GM23338 (cell line): ENCODE measurements at regions not wholly inside any gene's neighbourhood (a gene's known extent, or its start where the extent isn't known, plus 50 kb on each side); places are given as distances from the start of the nearest gene placed in this dataset.

Experiments used
- CREB1 ChIP-seq: fragments of 250-450 bp; sonication (Bioruptor Pico); IDR thresholded peaks from 2 replicates; pipeline ENCODE4 v1.5.0; 2020; ENCODE audit warnings: low read depth, mild to moderate bottlenecking, moderate library complexity
- CTCF ChIP-seq, 2 experiments: fragments of 200-600 bp in 1 of 2; sonication (generic) in 1 of 2; conservative IDR thresholded peaks; 2 replicates each; pipeline versions ENCODE4 v1.5.1 to v1.6.1; 2016 to 2017; ENCODE audit warnings: antibody characterized with exemption in 2 of 2, low read depth in 2 of 2, mild to moderate bottlenecking in 2 of 2, moderate library complexity in 1 of 2
- ETS1 ChIP-seq: IDR thresholded peaks from 2 replicates; pipeline ENCODE4 v1.6.1; 2016; ENCODE audit warnings: antibody characterized with exemption
- EZH2 ChIP-seq: fragments of 200-600 bp; sonication (generic); IDR thresholded peaks from one replicate; pipeline ENCODE4 v1.8.0; 2017; ENCODE audit warnings: antibody characterized with exemption, mild to moderate bottlenecking, low read depth; ENCODE audit not compliant: unreplicated experiment
- EZH2phosphoT487 ChIP-seq: fragments of 200-600 bp; sonication (generic); IDR thresholded peaks from one replicate; pipeline ENCODE4 v1.8.1; 2018; ENCODE audit warnings: antibody characterized with exemption; ENCODE audit not compliant: unreplicated experiment
- JUNB ChIP-seq: IDR thresholded peaks from one replicate; pipeline ENCODE4 v1.6.1; 2016; ENCODE audit warnings: antibody characterized with exemption; ENCODE audit not compliant: unreplicated experiment
- NANOG ChIP-seq: IDR thresholded peaks from 2 replicates; pipeline ENCODE4 v1.6.1; 2016; ENCODE audit warnings: antibody characterized with exemption, borderline replicate concordance
- POLR2AphosphoS5 ChIP-seq: IDR thresholded peaks from 2 replicates; pipeline ENCODE4 v1.6.1; 2016; ENCODE audit warnings: antibody characterized with exemption, low read depth
- REST ChIP-seq: IDR thresholded peaks from one replicate; pipeline ENCODE4 v1.6.1; 2018; ENCODE audit warnings: antibody characterized with exemption; ENCODE audit not compliant: unreplicated experiment
- STAT1 ChIP-seq: IDR thresholded peaks from one replicate; pipeline ENCODE4 v1.6.1; 2016; ENCODE audit warnings: antibody characterized with exemption; ENCODE audit not compliant: unreplicated experiment
- ZNF114 ChIP-seq: fragments of 250-450 bp; sonication (Bioruptor Pico); IDR thresholded peaks from 2 replicates; pipeline ENCODE4 v1.5.0; 2020; ENCODE audit warnings: mild to moderate bottlenecking, moderate library complexity
- ZNF331 ChIP-seq: fragments of 250-450 bp; sonication (Bioruptor Pico); IDR thresholded peaks from 2 replicates; pipeline ENCODE4 v1.5.0; 2020; ENCODE audit warnings: low read depth, mild to moderate bottlenecking, moderate library complexity

- TF ChIP-seq CTCF (conservative IDR thresholded peaks at IDR 0.05; ENCODE audit: low read depth in 2 of 2): no peak
- no peak for TF ChIP-seq EZH2
- no peak for TF ChIP-seq POLR2AphosphoS5
- no peak for TF ChIP-seq ETS1
- no peak for TF ChIP-seq STAT1
- no peak for TF ChIP-seq EZH2phosphoT487
- no peak for TF ChIP-seq ZNF331 (CRISPR knock-in tag)
- no peak for TF ChIP-seq REST
- TF ChIP-seq JUNB: no peak
- no peak for TF ChIP-seq CREB1 (CRISPR knock-in tag)
- TF ChIP-seq ZNF114 (CRISPR knock-in tag): no peak
- no peak for TF ChIP-seq NANOG
Observed at GRCh38 chr5:171721464-171721863, 64.2 kb upstream of the SMIM23 start.
